ENCODE measurements at regions not wholly inside any gene's neighbourhood (a gene's known extent, or its start where the extent isn't known, plus 50 kb on each side); places are given as distances from the start of the nearest gene placed in this dataset.

- no peak overlapping the region for H3K4me3 ChIP-seq
- H3K27me3 ChIP-seq, result no peaks in the 10 kb centered on the region
- DNase-seq (ENCODE audit: extremely low spot score in 2 of 2), result no peak
- no peaks in the 10 kb centered on the region for H3K4me1 ChIP-seq
- H3K36me3 ChIP-seq, result no peaks in the 10 kb centered on the region
- H3K27ac ChIP-seq, result no peak overlapping the region
- intact Hi-C loops (cut with DNase I), result no loop called here
- TF ChIP-seq POLR2AphosphoS5 (IDR thresholded peaks at IDR 0.05; ENCODE audit: insufficient read depth in 1 of 2, low read depth in 1 of 2), result no peak
- TF ChIP-seq CTCF (IDR thresholded peaks at IDR 0.05), result no peak
- TF ChIP-seq POLR2A (IDR thresholded peaks at IDR 0.05), result no peak
- H3K9me3 ChIP-seq, result no peaks in the 10 kb centered on the region
These were observed 108.8 kb downstream of the EFNB1 start for GRCh38 chrX:68937581-68937980.

GRCh38 chrX:68936608-68937007 lies 107.8 kb downstream of the EFNB1 start:
- H3K4me3 ChIP-seq, result no peak overlapping the region
- no peaks in the 10 kb centered on the region for H3K4me1 ChIP-seq
- no peak for TF ChIP-seq POLR2AphosphoS5 (IDR thresholded peaks at IDR 0.05; ENCODE audit: insufficient read depth in 1 of 2, low read depth in 1 of 2)
- TF ChIP-seq POLR2A (IDR thresholded peaks at IDR 0.05), result no peak
- TF ChIP-seq CTCF (IDR thresholded peaks at IDR 0.05), result no peak
- H3K36me3 ChIP-seq, result no peaks in the 10 kb centered on the region
- H3K27me3 ChIP-seq, result no peaks in the 10 kb centered on the region
- intact Hi-C loops (cut with DNase I), result no loop called here
- H3K27ac ChIP-seq, result no peak overlapping the region
- H3K9me3 ChIP-seq, result no peaks in the 10 kb centered on the region
- peak in 1 of 2 donors; percentile 67 for DNase-seq (ENCODE audit: extremely low spot score in 2 of 2)

- DNase-seq (ENCODE audit: extremely low spot score in 2 of 2), result no peak
- Histone ChIP-seq H3K27ac (no peak overlapping the region), H3K4me1 (no peaks in the 10 kb centered on the region), H3K4me3 (no peak overlapping the region), H3K27me3 (no peaks in the 10 kb centered on the region), H3K36me3 (no peaks in the 10 kb centered on the region), H3K9me3 (no peaks in the 10 kb centered on the region)
- TF ChIP-seq CTCF (IDR thresholded peaks at IDR 0.05) (no peak), POLR2AphosphoS5 (IDR thresholded peaks at IDR 0.05; ENCODE audit: insufficient read depth in 1 of 2, low read depth in 1 of 2) (no peak), POLR2A (IDR thresholded peaks at IDR 0.05) (no peak)
- intact Hi-C loops (cut with DNase I), result no loop called here
These were observed 107.3 kb downstream of the EFNB1 start for GRCh38 chrX:68936126-68936525.

GRCh38 chrX:68935362-68935761 lies 106.5 kb downstream of the EFNB1 start:
- H3K4me3 ChIP-seq, result no peak overlapping the region
- H3K4me1 ChIP-seq, result no peaks in the 10 kb centered on the region
- no peak for DNase-seq (ENCODE audit: extremely low spot score in 2 of 2)
- no peaks in the 10 kb centered on the region for H3K27me3 ChIP-seq
- H3K27ac ChIP-seq, result no peak overlapping the region
- intact Hi-C loops (cut with DNase I), result no loop called here
- no peak for TF ChIP-seq POLR2A (IDR thresholded peaks at IDR 0.05)
- no peak for TF ChIP-seq POLR2AphosphoS5 (IDR thresholded peaks at IDR 0.05; ENCODE audit: insufficient read depth in 1 of 2, low read depth in 1 of 2)
- H3K9me3 ChIP-seq, result no peaks in the 10 kb centered on the region
- H3K36me3 ChIP-seq, result no peaks in the 10 kb centered on the region

- TF ChIP-seq CTCF (IDR thresholded peaks at IDR 0.05) (no peak), POLR2AphosphoS5 (IDR thresholded peaks at IDR 0.05; ENCODE audit: insufficient read depth in 1 of 2, low read depth in 1 of 2) (no peak), POLR2A (IDR thresholded peaks at IDR 0.05) (no peak)
- no peak for DNase-seq (ENCODE audit: extremely low spot score in 2 of 2)
- Histone ChIP-seq H3K36me3 (no peaks in the 10 kb centered on the region), H3K27ac (no peak overlapping the region), H3K9me3 (no peaks in the 10 kb centered on the region), H3K4me3 (no peak overlapping the region), H3K27me3 (no peaks in the 10 kb centered on the region), H3K4me1 (no peaks in the 10 kb centered on the region)
- intact Hi-C loops (cut with DNase I), result no loop called here
These were observed 106.1 kb downstream of the EFNB1 start for GRCh38 chrX:68934922-68935321.

- H3K27ac ChIP-seq, result no peak overlapping the region
- TF ChIP-seq POLR2A (IDR thresholded peaks at IDR 0.05), result no peak
- TF ChIP-seq POLR2AphosphoS5 (IDR thresholded peaks at IDR 0.05; ENCODE audit: insufficient read depth in 1 of 2, low read depth in 1 of 2), result no peak
- TF ChIP-seq CTCF (IDR thresholded peaks at IDR 0.05), result no peak
- no peaks in the 10 kb centered on the region for H3K36me3 ChIP-seq
- H3K9me3 ChIP-seq, result no peaks in the 10 kb centered on the region
- intact Hi-C loops (cut with DNase I), result no loop called here
- DNase-seq (ENCODE audit: extremely low spot score in 2 of 2), result no peak
- H3K4me1 ChIP-seq, result peaks cover 2% of the 10 kb centered on the region
- no peak overlapping the region for H3K4me3 ChIP-seq
- no peaks in the 10 kb centered on the region for H3K27me3 ChIP-seq
These were observed 105.6 kb downstream of the EFNB1 start for GRCh38 chrX:68934421-68934820.
